AG09319 (cell line): ENCODE measurements at regions not wholly inside any gene's neighbourhood (a gene's known extent, or its start where the extent isn't known, plus 50 kb on each side); places are given as distances from the start of the nearest gene placed in this dataset.

ENCODE experiments used
- DNase-seq: peaks from one replicate; pipeline ENCODE4 v3.0.0-alpha.2; 2010; ENCODE audit warnings: low read depth; ENCODE audit errors: extremely low read depth
- TF ChIP-seq, protein P1 (sequence below): IDR thresholded peaks from 2 replicates; pipeline ENCODE4 v1.5.1; 2011; ENCODE audit warnings: low read depth, mild to moderate bottlenecking, inconsistent platforms, low read length, moderate library complexity

DNA sequence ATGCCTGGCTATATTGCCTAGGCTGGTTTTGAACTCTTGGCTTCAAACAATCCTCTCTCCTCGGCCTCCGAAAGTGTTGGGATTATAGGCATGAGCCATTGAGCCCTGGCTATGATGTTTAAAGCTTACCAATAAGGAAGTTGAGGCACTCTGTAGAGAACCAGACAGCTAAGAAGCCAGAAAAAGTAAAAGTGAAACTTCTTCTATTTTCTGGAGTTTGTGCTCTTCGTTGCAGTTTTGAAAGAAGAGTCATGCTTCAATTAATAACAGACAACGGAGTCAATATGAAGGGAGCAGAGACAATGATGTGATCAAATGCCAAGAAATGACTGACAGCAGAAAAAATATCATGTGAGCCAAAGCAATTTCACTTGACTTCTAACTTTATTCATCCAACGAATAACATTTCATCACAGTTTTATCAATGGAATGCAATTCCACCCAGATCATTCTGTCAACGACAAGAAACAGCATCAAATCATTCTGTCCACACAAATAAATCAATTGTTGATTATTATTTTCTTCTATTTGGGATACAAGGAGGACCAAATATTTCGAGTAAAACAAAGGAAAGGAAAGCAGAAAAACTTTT lies 175.5 kb upstream of the CELF4 start:
- TF ChIP-seq, protein P1, sequence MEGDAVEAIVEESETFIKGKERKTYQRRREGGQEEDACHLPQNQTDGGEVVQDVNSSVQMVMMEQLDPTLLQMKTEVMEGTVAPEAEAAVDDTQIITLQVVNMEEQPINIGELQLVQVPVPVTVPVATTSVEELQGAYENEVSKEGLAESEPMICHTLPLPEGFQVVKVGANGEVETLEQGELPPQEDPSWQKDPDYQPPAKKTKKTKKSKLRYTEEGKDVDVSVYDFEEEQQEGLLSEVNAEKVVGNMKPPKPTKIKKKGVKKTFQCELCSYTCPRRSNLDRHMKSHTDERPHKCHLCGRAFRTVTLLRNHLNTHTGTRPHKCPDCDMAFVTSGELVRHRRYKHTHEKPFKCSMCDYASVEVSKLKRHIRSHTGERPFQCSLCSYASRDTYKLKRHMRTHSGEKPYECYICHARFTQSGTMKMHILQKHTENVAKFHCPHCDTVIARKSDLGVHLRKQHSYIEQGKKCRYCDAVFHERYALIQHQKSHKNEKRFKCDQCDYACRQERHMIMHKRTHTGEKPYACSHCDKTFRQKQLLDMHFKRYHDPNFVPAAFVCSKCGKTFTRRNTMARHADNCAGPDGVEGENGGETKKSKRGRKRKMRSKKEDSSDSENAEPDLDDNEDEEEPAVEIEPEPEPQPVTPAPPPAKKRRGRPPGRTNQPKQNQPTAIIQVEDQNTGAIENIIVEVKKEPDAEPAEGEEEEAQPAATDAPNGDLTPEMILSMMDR: no peak
- DNase-seq: no peak

DNA sequence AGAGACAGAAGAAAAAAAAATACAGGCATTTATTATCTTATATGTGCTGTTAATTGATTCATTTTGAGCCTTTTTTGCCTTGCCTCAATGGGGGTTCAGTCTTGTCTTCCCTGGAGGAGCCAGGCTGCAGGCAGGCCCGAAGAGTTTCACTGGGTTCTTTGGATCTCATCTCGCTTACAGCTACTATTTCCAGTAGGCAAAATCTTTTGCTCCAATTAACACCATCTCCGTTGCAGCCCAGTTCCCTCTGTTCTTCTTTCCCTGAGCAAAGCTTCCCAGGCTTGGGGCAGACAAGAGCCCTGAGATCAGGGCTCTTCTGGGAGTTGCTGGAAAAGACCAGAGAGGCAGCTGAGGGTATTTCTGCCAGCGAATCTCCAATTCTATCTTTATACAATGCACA lies 168.8 kb upstream of the CELF4 start:
- TF ChIP-seq, protein P1: no peak
- no peak for DNase-seq

DNA sequence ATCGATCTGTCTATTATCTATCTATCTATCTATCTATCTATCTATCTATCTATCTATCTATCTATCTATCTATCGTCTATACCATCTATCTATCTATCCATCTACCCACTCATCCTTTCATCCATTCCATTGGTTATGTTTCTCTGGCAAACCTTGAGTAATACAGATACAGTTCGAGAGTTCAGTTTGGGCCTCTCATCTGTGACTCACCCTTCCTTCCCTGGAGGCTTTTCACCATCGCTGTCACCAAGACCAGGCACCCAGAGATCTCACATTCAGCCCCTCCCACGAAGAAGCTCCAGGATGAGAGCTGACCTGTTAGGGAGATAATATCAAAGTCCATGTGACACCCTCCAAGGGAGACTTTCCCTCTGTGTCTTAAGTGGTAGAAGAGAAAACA lies 164.1 kb upstream of the CELF4 start:
- DNase-seq: no peak
- TF ChIP-seq, protein P1: no peak

DNA sequence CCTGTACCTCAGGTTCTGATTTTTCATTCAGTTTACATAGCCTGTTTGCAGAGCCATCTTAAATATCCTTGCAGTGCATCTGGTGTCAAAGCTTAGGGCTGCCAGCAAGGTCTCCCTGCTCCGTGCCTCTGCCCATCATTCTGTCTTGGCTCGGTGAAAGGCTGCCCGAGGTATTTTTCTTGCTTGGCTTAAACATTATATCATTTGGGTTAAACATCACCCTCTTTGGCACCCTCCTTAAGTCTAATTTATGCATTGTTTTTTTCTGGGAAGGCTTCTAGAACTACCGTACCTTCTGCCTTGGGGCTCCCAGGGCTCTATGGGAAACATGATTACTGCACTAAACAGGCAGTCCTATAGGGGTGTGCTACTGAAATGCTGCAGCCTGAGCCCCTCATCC lies 158.6 kb upstream of the CELF4 start:
- DNase-seq: no peak
- TF ChIP-seq, protein P1: no peak

DNA sequence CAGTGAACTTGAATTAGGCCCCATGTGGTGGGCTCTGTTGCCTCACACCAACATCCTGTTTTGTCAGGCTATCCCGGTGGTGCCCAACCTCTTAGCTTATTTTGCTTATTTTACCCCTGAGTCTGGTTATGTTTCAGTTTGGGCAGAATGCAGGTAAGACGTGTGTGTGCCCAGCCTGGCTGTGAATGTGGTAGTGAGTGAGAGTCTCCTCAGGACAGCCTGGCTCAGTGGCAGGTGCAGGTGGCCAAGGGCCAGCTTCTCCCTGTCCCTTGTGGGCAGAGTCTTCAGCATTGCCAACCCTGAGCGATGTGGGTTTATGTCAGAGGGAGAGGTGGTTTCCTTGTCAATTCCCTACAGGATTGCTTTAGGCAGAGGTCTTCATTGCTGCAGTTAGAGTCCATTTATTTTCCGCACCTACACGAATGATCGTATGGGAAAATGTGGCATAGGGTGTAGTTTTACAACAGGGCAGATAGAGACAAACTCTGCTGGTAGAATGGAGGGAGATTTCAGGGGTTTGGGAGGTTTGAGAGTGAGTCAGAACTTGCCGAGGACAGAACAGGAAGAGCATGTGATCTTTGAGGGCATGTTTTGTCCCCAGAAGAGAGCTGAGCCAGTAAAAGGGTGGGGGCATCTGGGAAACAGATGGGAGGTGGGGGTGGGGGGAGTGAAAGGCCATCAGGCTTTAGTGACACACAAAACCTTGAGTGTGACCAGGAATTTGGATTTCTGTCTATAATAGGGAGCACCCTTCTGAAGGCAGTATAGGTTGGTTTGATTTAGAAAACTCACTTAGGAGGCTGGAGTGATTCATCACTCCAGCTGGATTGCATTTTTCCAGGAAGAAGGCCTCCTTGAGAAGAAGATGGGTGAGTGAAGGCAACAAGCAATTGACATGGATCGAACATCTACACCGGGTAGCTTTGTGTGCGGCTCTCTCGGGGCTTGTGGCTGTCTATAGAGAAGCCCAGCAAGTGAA lies 156.2 kb upstream of the CELF4 start:
- TF ChIP-seq, protein P1: no peak
- no peak for DNase-seq

DNA sequence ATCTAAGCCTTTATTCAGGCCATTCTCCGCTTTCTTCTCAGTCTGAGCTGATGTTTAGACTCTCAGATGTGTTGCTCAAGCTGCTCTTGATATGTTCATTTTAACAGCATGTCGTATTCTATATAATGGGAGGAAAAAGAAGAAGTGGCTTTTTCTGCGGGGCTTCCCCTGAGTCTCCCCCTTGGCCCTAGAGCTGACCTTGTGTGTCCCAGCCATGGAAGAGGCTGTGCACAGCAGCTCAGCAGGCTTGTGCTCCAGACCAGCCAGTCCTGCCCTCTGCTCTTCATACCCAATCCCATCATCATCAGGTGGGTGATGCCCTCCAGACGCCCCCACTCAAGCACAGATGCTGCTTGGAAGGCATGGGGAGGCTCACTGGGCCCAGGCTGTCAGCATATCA lies 155.1 kb upstream of the CELF4 start:
- DNase-seq: no peak
- TF ChIP-seq, protein P1: no peak

DNA sequence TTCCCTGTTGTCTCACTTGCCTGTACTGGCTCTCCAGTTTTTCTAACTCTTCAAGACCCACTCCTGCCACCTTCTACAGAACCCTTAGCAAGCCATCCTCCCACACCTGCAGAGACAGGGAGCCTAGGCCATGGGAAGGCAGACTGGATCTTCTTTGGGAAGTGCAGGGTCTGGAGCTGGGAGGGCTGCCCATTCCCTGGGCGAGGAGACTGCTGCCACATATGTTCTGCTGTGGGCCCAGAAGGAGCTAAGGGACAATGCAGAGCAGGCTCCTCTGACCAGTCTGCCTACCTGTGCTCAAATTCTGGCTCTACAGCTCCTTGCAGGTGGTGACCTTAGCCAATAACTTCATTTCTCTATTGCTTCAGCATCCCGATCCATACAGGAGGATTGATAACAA lies 152.1 kb upstream of the CELF4 start:
- TF ChIP-seq, protein P1: no peak
- no peak for DNase-seq
